Fibroblast of villous mesenchyme (primary cell): ENCODE measurements at regions not wholly inside any gene's neighbourhood (a gene's known extent, or its start where the extent isn't known, plus 50 kb on each side); places are given as distances from the start of the nearest gene placed in this dataset.

ENCODE experiments used
- DNase-seq: peaks from one replicate; pipeline ENCODE4 v3.0.0-alpha.2; 2010; ENCODE audit warnings: low read depth
- H3K4me3 ChIP-seq: 2 replicates; pipeline ENCODE4 v1.5.1; 2011; ENCODE audit warnings: low read depth, mild to moderate bottlenecking, low read length
- CTCF ChIP-seq: IDR thresholded peaks from 2 replicates; pipeline ENCODE4 v1.5.1; 2012; ENCODE audit warnings: low read depth, mild to moderate bottlenecking, low read length; ENCODE audit not compliant: insufficient read depth

DNA sequence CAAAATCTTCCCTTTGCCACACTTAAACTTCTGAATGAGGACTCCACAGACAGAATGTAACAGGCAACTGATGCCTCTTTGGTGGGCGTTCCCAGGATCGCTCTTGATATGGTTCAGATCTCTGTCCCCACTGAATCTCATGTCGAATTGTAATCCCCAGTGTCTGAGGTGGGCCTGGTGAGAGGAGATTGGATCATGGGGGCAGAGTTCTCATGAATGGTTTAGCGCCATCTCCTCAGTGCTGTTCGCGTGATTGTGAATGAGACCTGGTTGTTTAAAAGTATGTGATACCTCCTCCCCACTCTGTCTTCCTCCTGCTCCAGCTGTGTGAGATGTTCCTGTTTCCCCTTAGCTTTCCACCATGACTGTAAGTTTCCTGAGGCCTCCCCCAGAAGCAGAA lies 111.1 kb upstream of the SLC66A3 start:
- no peak for TF ChIP-seq CTCF
- DNase-seq = no peak
- no peak overlapping the region for H3K4me3 ChIP-seq

GRCh38 chr2:11045294-11045693 lies 110.0 kb upstream of the SLC66A3 start:
- no peak for DNase-seq
- no peak for TF ChIP-seq CTCF
- no peak overlapping the region for H3K4me3 ChIP-seq

DNA sequence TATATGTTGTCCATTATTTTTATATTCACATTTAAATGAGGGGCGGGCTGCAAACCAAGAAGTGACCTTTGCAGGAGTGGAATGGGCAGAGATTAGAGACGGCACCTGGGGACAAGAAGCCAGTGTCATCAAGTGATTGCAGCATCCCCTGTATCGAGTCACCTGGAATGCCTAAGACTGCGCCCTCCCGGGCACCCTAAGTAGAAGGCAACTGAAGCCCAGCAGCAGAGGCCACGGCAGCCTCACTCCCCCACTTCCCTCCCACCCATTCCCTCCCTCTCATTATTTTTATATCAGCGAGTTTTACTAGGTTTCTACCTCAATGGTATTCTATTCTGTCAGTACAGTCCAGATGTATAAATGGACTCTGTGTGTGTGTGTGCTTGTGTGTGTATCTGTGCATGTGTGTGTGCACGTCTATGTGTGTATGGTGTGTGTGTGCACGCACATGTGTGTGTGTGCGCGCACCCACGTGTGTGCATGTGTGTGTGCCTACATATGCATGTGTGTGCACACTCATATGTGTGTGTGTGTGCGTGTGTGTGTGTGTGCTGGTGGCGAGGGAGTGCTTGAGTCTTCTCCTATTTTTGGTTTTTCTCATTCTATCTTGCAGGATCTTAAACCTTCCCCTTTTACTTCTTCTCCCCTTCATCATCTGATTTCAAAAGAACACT lies 106.8 kb upstream of the SLC66A3 start:
- no peak for TF ChIP-seq CTCF
- H3K4me3 ChIP-seq = no peak overlapping the region
- no peak for DNase-seq

DNA sequence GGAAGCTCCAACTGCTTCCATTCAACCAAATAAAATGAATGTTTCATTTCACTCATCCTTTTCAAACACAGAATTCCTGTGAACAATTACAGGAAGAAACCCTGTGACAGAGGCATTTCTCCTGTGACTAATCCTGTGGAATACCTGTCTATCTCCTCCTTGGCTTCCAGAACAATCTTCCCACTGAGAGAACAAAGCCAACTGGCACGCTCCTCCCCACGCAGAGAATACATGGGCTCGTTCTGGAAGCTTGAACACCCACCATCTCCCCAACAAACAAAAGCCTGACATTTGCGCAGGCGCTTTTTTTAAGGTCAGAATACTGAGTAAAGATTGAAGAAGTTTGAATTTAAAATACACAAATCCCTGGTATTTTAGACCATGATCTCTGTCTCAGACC lies 104.7 kb upstream of the SLC66A3 start:
- H3K4me3 ChIP-seq = no peak overlapping the region
- no peak for DNase-seq
- TF ChIP-seq CTCF = no peak

GRCh38 chr2:11051280-11051679 lies 104.0 kb upstream of the SLC66A3 start:
- DNase-seq = no peak
- TF ChIP-seq CTCF = no peak
- H3K4me3 ChIP-seq = no peak overlapping the region

- no peak for TF ChIP-seq CTCF
- DNase-seq = no peak
- no peak overlapping the region for H3K4me3 ChIP-seq
Measured at GRCh38 chr2:11053546-11053945, 101.7 kb upstream of the SLC66A3 start.
